SH-SY5Y (cell line): ENCODE measurements at regions not wholly inside any gene's neighbourhood (a gene's known extent, or its start where the extent isn't known, plus 50 kb on each side); places are given as distances from the start of the nearest gene placed in this dataset.

ENCODE experiments used
- GATA2 ChIP-seq: IDR thresholded peaks from 2 replicates; pipeline ENCODE4 v1.6.1; 2011; ENCODE audit warnings: mild to moderate bottlenecking, low read depth, low read length
- GATA3 ChIP-seq: IDR thresholded peaks from 2 replicates; pipeline ENCODE4 v1.6.1; 2011; ENCODE audit warnings: low read depth, mild to moderate bottlenecking, low read length, moderate library complexity

- TF ChIP-seq GATA2 (no peak), GATA3 (no peak)
These were observed 653.6 kb upstream of the EEF2KMT start for GRCh38 chr16:5751216-5751615.
